Body of pancreas (tissue), 4 donors: ENCODE measurements at regions not wholly inside any gene's neighbourhood (a gene's known extent, or its start where the extent isn't known, plus 50 kb on each side); places are given as distances from the start of the nearest gene placed in this dataset.

Experiments
- ATAC-seq: fragments of 150-250 bp; one replicate; pipeline ENCODE4 v1.9.1; 2016
- DNase-seq, 4 donors: peaks; one replicate each; pipeline ENCODE4 v3.0.0-alpha.2; 2019
- H3K27ac ChIP-seq, 4 donors: fragments of 200-600 bp; sonication (generic); 1 replicate in 3 of 4; 2 replicates in 1 of 4; pipeline versions ENCODE4 v1.5.1 to v1.6.1; 2016 to 2019; ENCODE audit warnings: mild to moderate bottlenecking in 1 of 4, mixed read lengths in 1 of 4, moderate library complexity in 1 of 4
- H3K27me3 ChIP-seq, 2 donors: fragments of 200-600 bp; sonication (generic); one replicate each; pipeline ENCODE4 v1.6.0; 2016; ENCODE audit warnings: mild to moderate bottlenecking in 1 of 2
- H3K36me3 ChIP-seq, 2 donors: fragments of 200-600 bp; sonication (generic); replicated peaks in 1 of 2; 2 replicates each; pipeline ENCODE4 v1.5.1; 2016; ENCODE audit warnings: low read depth in 2 of 2; ENCODE audit not compliant: insufficient read depth in 1 of 2
- H3K4me1 ChIP-seq: fragments of 200-600 bp; sonication (generic); one replicate; pipeline ENCODE4 v1.6.0; 2016
- H3K4me3 ChIP-seq, 2 donors: fragments of 200-600 bp; sonication (generic); 1 replicate in 1 of 2; 2 replicates in 1 of 2; pipeline ENCODE4 v1.5.1; 2016 to 2019
- H3K9me3 ChIP-seq, 3 donors: fragments of 200-600 bp; sonication (generic); 1 replicate in 2 of 3; 2 replicates in 1 of 3; pipeline ENCODE4 v1.5.1; 2016
- POLR2A ChIP-seq, 3 donors: fragments of 450-650 bp; IDR thresholded peaks; one replicate each; pipeline ENCODE4 v1.6.1; 2016; ENCODE audit warnings: antibody characterized with exemption in 3 of 3, mild to moderate bottlenecking in 2 of 3
- WGBS, 2 donors: methylation state at CpG; one replicate each; pipeline ENCODE4 v1.1.5; 2017; 5-methylcytosine and 5-hydroxymethylcytosine counted together
- intact Hi-C: fragments of 100-400 bp; cut with DNase I; formaldehyde crosslinking; loops from one replicate; pipeline ENCODE4 v1.15.1; 2023
- TF ChIP-seq, protein P1 (sequence below), 7 experiments: fragments of 450-650 bp in 4 of 7; fragments of 200-600 bp in 3 of 7; sonication (generic) in 3 of 7; IDR thresholded peaks; one replicate each; pipeline ENCODE4 v1.5.1; 2016 to 2019; ENCODE audit warnings: antibody characterized with exemption in 7 of 7

DNA sequence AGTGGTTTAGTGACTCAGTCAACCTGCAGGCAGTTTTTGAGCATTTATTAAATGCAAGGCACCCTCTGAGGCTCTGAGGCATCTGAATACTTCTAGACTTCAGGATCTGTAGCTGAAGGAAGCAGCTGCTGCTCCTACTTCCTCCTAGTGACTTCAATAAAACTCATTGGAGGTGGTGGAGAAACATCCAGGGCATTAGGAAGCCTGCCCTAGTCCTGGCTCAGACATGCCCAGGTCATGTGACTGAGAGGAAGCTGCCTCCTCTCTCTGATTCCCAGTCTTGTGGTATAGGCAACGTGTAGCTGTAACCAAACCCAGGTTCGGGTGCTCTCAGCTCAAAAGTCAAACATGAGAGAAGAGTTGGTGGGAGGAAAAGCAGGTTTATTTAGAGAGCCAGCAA lies 287.2 kb upstream of the GYPC start:
- ATAC-seq (no peak), DNase-seq (no peak)
- intact Hi-C loops, result no loop called here
- Histone ChIP-seq H3K27ac (no peak overlapping the region), H3K36me3 (no peaks in the 10 kb centered on the region), H3K4me1 (peaks cover 10% of the 10 kb centered on the region), H3K9me3 (no peaks in the 10 kb centered on the region), H3K27me3 (no peaks in the 10 kb centered on the region), H3K4me3 (no peak overlapping the region)
- 69 to 80% methylated on average over 2 of the region's 2 CpGs for WGBS, 2 donors
- TF ChIP-seq, protein P1, sequence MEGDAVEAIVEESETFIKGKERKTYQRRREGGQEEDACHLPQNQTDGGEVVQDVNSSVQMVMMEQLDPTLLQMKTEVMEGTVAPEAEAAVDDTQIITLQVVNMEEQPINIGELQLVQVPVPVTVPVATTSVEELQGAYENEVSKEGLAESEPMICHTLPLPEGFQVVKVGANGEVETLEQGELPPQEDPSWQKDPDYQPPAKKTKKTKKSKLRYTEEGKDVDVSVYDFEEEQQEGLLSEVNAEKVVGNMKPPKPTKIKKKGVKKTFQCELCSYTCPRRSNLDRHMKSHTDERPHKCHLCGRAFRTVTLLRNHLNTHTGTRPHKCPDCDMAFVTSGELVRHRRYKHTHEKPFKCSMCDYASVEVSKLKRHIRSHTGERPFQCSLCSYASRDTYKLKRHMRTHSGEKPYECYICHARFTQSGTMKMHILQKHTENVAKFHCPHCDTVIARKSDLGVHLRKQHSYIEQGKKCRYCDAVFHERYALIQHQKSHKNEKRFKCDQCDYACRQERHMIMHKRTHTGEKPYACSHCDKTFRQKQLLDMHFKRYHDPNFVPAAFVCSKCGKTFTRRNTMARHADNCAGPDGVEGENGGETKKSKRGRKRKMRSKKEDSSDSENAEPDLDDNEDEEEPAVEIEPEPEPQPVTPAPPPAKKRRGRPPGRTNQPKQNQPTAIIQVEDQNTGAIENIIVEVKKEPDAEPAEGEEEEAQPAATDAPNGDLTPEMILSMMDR (IDR thresholded peaks at IDR 0.05), result no peak
- TF ChIP-seq POLR2A (IDR thresholded peaks at IDR 0.05), result no peak

DNA sequence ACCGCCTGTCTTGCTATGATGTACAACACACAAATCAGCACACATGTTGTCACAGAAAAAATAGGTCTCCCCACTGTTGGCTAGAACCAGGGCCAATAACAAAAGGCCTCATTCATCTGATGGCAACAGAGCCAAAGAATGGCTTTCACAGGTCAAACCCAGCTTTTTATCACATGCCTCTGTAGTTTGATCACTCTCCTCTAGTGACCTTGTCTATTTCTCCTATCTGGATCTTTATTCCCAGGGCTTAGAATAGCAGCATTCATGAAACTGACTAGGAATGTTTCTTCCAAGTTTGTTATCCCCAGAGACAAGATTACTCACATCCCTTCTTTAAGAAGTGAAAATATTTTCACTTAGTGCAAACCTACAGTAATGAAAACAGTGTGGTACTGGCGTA lies 285.8 kb upstream of the GYPC start:
- peak; percentile 84 for ATAC-seq
- intact Hi-C loops, result no loop called here
- no peaks in the 10 kb centered on the region for H3K36me3 ChIP-seq

DNA sequence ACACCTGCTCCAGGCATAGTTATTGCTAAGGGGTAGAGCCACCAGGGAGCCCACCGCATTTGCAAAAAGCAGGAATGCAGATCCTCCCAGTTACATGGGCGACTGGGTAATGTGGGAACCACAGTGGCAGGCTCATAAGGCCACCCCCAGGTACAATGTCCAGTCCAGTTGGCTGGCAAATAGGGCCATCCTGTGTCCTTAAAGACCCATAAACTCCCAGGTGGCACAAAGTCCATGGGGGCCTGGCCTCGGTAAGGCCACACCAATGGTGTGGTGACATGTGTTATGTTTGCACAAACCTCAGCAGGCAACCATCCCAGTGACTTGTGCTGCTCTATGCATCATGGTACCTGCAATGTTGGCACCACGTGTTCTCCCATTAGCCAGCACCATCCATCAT lies 283.6 kb upstream of the GYPC start:
- no peaks in the 10 kb centered on the region for H3K27me3 ChIP-seq
- H3K9me3 ChIP-seq, result no peaks in the 10 kb centered on the region
- intact Hi-C loops, result no loop called here
- H3K27ac ChIP-seq, result no peak overlapping the region
- DNase-seq (no peak), ATAC-seq (no peak)
- no peak overlapping the region for H3K4me3 ChIP-seq
- 86 to 91% methylated on average over 2 to 4 of the region's 4 CpGs for WGBS, 2 donors
- no peaks in the 10 kb centered on the region for H3K36me3 ChIP-seq
- TF ChIP-seq, protein P1 (IDR thresholded peaks at IDR 0.05), result no peak
- no peak for TF ChIP-seq POLR2A (IDR thresholded peaks at IDR 0.05)
- H3K4me1 ChIP-seq, result peaks cover 11% of the 10 kb centered on the region

More for the DNA sequence above, 285.8 kb upstream of the GYPC start:
- DNase-seq, result peak in 1 of 4 donors; percentile 39
- Histone ChIP-seq H3K4me3 (no peak overlapping the region), H3K27me3 (no peaks in the 10 kb centered on the region), H3K9me3 (no peaks in the 10 kb centered on the region), H3K27ac (peak overlapping the region in 3 of 4 donors; percentile 33 to 64 (median 51)), H3K4me1 (peaks cover 10% of the 10 kb centered on the region)
- TF ChIP-seq, protein P1 (IDR thresholded peaks at IDR 0.05), result no peak
- TF ChIP-seq POLR2A (IDR thresholded peaks at IDR 0.05), result no peak
- WGBS, 2 donors, result 70 to 77% methylated on average over 2 of the region's 2 CpGs

DNA sequence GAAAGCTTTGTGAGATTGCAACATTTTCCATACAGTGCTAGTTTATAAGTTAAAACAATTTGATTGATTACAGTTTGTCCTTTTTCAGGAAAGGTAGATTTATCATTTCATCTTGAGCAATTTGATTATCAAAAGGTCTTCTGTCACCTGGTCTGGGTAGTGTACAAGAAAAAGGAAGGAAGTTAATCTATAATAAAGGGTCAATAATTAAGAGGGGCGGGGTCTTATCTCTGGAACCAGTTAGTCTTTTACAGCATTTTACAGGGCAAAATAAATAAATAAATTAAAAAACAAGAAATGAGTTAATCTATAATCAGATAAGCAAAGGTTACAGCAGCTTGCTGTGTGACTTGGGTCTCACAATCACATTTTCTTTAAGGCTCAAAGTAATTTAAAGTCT lies 277.8 kb upstream of the GYPC start:
- Histone ChIP-seq H3K36me3 (no peaks in the 10 kb centered on the region), H3K27ac (no peak overlapping the region), H3K27me3 (no peaks in the 10 kb centered on the region), H3K4me1 (peaks cover 22% of the 10 kb centered on the region), H3K4me3 (no peak overlapping the region), H3K9me3 (no peaks in the 10 kb centered on the region)
- no peak for TF ChIP-seq POLR2A (IDR thresholded peaks at IDR 0.05)
- TF ChIP-seq, protein P1 (IDR thresholded peaks at IDR 0.05), result no peak
- DNase-seq (no peak), ATAC-seq (peak; percentile 56)
- WGBS, 2 donors, result 14 to 27% methylated on average over 1 of the region's 1 CpG
- intact Hi-C loops, result no loop called here

DNA sequence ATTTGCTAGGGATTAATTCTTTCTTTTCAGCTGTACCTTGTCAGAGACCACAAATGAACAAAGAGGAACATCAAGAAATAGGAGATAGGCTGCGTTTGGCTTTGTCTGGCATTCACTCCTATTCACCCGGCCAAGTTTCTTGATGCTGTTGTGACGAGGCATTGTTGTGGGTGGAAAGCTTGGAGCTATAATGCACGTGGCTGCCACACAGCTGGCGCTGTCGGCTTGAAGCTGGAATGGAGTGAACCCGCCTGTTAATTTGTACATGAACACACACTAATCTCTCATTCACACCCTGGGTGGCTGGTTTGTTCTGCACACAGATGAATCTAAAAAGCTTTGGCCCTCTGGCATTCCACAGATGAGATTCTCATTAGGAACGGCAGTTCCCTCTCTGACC lies 274.9 kb upstream of the GYPC start:
- ATAC-seq (peak; percentile 48), DNase-seq (no peak)
- Histone ChIP-seq H3K9me3 (no peaks in the 10 kb centered on the region), H3K36me3 (no peaks in the 10 kb centered on the region), H3K27ac (no peak overlapping the region), H3K27me3 (no peaks in the 10 kb centered on the region), H3K4me1 (peaks cover 22% of the 10 kb centered on the region), H3K4me3 (no peak overlapping the region)
- TF ChIP-seq, protein P1 (IDR thresholded peaks at IDR 0.05), result no peak
- no peak for TF ChIP-seq POLR2A (IDR thresholded peaks at IDR 0.05)
- intact Hi-C loops, result no loop called here
- 69 to 76% methylated on average over 8 of the region's 8 CpGs for WGBS, 2 donors
